AG09309 (cell line): ENCODE measurements at regions not wholly inside any gene's neighbourhood (a gene's known extent, or its start where the extent isn't known, plus 50 kb on each side); places are given as distances from the start of the nearest gene placed in this dataset.

Experiments
- DNase-seq: peaks from one replicate; pipeline ENCODE4 v3.0.0-alpha.2; 2010; ENCODE audit warnings: low read depth
- H3K4me3 ChIP-seq: 2 replicates; pipeline ENCODE4 v1.5.1; 2011; ENCODE audit warnings: mild to moderate bottlenecking, low read depth, low read length, moderate library complexity; ENCODE audit not compliant: control insufficient read depth
- CTCF ChIP-seq: IDR thresholded peaks from 2 replicates; pipeline ENCODE4 v1.5.1; 2011; ENCODE audit warnings: mild to moderate bottlenecking, low read depth, low read length, inconsistent platforms; ENCODE audit not compliant: insufficient read depth, control insufficient read depth; ENCODE audit errors: missing control alignments

GRCh38 chr4:153945704-153946103 lies 156.8 kb upstream of the SFRP2 start:
- no peak overlapping the region for H3K4me3 ChIP-seq

DNA sequence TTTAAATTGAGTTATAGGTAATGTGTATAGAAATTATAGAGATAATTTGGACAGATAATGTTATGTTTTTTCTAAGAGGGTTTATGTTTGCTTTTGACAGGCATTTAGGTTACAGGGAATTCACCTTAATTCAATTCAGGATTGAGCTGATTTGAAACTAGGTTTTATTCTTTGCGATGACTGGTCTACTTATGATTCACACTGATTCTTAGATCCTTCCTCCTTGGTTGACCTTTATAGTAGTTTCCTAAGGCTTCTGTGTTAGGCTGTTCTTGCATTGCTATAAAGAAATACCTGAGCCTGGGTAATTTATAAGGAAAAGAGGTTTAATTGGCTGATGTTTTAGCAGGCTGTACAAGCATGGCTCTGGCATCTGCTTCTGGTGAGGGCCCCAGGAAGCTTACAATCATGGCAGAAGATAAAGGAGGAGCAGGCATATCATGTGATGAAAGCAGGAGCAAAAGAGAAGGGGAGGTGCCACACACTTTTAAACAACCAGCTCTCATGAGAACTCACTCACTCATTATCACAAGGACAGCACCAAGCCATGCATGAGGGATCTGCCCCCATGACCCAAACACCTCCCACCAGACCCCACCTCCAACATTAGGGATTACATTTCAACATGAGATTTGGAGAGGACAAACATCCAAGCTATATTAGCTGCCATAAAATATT lies 155.0 kb upstream of the SFRP2 start:
- no peak for TF ChIP-seq CTCF
- H3K4me3 ChIP-seq = no peak overlapping the region
- DNase-seq = no peak

More at GRCh38 chr4:153945704-153946103, 156.8 kb upstream of the SFRP2 start:
- no peak for TF ChIP-seq CTCF
- DNase-seq = no peak

GRCh38 chr4:153940916-153941315 lies 152.0 kb upstream of the SFRP2 start:
- H3K4me3 ChIP-seq = no peak overlapping the region
- DNase-seq = no peak
- TF ChIP-seq CTCF = no peak

- no peak for DNase-seq
- no peak for TF ChIP-seq CTCF
- H3K4me3 ChIP-seq = no peak overlapping the region
These were observed 150.7 kb upstream of the SFRP2 start for GRCh38 chr4:153939570-153939969.

DNA sequence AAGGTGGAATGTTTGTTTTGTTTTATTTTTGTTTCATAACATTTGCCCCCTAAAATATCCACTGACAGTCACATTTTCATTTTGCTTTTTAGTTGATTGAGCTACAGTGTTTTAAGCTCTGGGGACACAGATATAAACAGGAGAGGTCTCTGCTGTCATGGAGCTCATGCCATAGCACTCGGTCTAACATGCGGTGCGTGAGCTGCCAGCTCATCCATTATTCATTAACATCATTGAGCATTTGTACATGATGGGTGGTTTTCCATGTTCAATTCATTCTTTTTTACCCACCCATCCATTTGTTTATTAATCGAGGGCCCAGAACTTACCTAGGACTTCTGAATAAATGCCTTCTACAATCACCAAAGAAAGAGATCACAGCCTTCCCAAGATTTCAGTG lies 150.1 kb upstream of the SFRP2 start:
- TF ChIP-seq CTCF = no peak
- DNase-seq = no peak

DNA sequence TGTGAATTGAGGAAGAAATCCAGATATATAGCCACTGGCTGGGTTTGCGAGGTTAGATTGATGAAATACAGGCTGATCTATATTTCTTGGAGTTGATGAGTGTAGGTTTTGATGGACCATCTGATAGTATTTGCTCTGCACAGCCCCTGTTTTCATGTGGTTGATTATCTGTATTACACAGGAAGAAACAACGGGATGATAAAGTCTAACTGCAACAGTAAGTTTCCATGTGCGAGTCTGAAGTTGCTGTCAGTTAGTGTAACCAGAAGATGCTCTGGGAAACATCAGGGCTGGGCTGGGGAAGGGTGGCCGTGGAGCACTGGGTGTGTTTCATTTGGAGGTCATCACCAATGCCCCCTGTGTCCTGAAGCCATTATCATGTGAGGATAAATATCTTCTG lies 148.4 kb upstream of the SFRP2 start:
- no peak for DNase-seq
- no peak overlapping the region for H3K4me3 ChIP-seq
- TF ChIP-seq CTCF = no peak

More for the DNA sequence above, 150.1 kb upstream of the SFRP2 start:
- no peak overlapping the region for H3K4me3 ChIP-seq
